ENCODE measurements at regions not wholly inside any gene's neighbourhood (a gene's known extent, or its start where the extent isn't known, plus 50 kb on each side); places are given as distances from the start of the nearest gene placed in this dataset.
"Not testable (repeated sequence)": the region's sequence is repeated elsewhere in the genome, so short reads cannot be mapped to it uniquely, and the experiment has no call there.

DNA sequence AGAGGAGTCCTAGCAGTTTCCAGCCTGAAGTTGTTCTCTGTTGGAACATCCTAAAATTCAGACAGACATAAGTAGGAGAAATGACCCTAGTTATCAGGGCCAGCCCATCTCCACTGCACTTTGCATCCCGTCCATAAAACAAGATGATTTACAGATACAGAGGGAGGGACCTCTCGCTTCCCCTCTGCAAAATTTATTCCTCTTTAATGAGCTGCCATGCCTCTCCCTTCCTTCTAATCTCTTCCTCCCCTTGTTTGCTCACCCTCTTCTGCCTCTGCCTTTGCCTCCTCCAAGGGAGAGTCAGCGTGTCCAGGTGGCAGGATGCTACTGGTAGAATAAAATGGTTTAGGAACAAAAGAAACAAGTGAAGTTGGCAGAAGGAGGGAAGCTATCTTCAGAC lies 351.3 kb downstream of the SOX9 start:
- no peak for DNase-seq (ENCODE audit: low spot score)

DNA sequence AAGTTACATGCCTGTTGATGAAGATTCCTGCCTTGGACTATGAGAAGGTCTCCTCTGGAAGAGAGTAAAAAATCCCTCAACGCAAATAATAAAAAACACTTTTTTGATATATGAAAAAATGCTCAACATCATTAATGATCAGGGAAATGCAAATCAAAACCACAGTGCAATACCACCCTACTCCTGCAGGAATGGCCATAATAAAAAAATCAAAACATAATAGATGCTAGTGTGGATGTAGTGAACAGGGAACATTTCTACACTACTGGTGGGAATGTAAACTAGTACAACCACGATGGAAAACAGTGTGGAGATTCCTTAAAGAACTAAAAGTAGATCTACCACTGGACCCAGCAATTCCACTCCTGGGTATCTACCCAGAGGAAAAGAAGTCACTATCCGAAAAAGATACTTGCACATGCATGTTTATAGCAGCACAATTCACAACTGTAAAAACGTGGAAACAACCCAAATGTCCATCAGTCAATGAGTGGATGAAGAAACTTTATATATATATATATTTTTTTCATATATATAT lies 352.1 kb downstream of the SOX9 start:
- not testable (repeated sequence) for DNase-seq (ENCODE audit: low spot score)

- DNase-seq (ENCODE audit: low spot score): no peak
Measured at GRCh38 chr17:72474243-72474642, 353.4 kb downstream of the SOX9 start.

- no peak for DNase-seq (ENCODE audit: low spot score)
Measured at GRCh38 chr17:72474719-72475477, 354.1 kb downstream of the SOX9 start.

- no peak for DNase-seq (ENCODE audit: low spot score)
Measured at GRCh38 chr17:72476134-72476533, 355.3 kb downstream of the SOX9 start.

DNA sequence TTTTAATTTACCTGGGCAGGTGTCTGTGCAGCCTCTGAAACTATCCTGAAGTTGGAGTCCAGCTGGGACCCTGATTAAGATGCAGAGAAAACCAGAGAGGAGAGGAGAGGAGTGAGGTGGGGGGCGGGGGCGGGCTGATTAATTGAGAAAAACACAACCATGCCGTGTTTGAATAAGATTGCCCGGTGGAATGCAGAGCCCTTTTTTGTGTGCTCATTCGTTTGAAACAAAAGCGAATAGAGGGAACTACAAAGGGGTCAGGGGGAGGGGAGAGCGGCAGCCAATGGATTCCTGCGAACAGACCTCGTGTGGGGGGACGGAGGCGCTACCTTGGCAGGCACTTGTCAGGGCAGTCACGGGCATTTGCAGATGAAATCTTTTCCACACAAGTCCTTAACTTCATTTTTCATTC lies 355.8 kb downstream of the SOX9 start:
- DNase-seq (ENCODE audit: low spot score): peak; percentile 30

DNA sequence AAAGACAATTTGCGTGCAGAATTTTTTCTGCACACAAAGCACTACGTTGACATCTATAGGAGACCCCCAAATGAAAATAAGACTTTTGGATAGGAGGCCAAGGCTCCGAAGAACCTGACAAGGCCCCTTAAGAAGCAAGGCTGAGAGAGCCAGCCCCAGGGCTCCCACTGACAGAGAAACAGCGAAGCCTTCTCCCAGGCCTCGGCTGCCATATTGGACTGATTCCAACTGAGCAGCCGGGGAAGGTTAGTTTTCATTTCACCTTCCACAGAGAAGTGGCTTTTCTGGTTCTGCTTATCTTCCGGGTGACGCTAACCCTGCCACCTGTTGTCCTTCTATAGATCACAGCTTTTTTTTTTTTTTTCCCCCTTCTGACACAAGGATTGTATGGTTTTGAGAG lies 356.7 kb downstream of the SOX9 start:
- no peak for DNase-seq (ENCODE audit: low spot score)

DNA sequence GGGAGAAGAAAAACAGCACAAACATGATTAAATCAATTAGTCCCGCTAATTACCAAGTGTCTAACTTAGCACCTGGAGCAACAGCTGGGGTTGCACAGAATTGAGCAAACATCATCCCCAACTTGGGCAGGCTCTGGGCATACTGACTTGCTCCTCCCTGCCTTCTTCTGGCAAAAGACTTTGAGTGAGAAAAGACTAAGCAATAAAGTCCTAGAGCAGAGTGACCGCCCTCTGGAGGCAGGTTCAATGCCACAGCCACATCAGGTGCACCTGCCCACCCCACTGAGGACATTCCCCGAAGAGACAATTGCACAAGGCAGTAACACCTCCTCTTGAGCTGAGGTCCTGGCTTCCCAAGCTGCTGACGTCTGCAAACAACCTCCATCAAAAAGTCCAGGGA lies 358.3 kb downstream of the SOX9 start:
- DNase-seq (ENCODE audit: low spot score): no peak

DNA sequence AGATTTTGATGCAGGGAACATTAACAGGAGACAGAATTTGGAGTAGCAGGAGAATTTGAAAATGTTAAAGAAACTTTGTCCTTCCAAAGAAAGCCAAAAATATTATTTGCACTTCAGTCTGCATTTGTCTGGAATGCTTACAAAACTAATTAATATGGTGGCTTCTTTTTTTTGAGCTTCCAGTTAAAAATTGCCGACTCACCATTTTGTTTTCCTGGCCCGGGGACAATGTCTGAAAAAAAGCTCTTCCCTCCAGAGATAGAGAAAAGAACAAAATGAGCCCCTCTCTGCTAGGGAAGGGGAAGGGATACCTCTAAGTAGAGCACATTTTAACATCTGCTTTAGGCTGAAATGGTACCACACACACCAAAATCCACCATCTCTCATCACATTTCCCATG lies 360.8 kb downstream of the SOX9 start:
- no peak for DNase-seq (ENCODE audit: low spot score)

GRCh38 chr17:72485596-72485995 lies 364.8 kb downstream of the SOX9 start:
- no peak for DNase-seq (ENCODE audit: low spot score)

- no peak for DNase-seq (ENCODE audit: low spot score)
Measured at GRCh38 chr17:72486806-72487205, 366.0 kb downstream of the SOX9 start.

DNA sequence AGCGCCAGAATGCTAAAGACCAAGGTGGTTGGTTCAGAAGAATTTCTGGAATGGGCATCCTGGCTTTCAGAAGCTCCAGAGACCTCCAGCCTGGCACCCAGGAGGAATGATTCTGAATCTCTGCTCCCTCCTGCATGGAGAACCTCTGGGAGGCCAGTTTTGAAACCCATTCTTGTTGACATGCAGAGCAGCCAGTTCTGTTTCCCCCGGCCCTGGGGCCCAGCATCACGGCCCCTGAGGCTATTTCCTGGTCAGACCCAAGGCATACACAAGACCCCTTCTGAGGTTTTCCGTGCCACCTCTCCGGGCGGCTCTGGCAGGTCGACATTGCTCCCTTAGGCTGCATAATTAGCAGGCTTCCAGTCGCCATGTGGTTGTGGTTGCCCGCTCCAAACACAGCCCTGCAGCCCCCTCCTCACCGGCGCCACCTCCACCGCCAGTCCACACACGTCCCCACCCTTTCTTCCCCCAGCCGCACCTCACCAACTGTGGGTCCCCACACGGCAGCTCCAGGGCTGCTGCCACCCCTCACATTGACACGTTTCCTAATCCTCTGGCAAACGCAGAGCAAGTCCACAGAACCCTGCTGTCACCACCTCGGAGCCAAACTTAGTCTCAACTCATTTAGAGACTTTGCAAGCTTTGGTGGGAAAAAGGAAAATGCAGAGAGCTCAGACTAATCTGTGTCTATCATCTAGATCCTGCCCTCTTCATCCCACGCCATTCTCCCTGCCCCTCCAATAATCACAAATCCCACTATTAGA lies 367.1 kb downstream of the SOX9 start:
- DNase-seq (ENCODE audit: low spot score): no peak

GRCh38 chr17:72488555-72489271 lies 367.9 kb downstream of the SOX9 start:
- DNase-seq (ENCODE audit: low spot score): no peak

- DNase-seq (ENCODE audit: low spot score): no peak
Measured at GRCh38 chr17:72489272-72489641, 368.4 kb downstream of the SOX9 start.

DNA sequence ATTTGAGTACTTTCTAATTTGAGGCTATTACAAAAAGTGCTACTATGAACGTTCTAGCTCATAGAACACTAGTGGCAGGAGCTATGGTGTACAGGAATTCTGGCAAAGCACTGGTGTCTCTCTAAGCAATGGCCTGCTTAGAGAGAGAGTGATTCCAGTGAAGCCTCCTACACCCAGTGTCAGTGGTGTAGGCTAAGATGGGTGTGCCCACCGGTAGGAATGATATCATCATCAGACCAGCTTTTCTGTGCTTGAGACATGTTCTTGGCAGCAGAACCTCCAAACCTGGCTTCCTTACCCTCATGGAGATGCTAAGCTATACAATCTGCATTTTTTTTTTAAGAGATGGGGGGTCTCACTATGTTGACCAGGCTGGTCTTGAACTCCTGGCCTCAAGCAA lies 370.3 kb downstream of the SOX9 start:
- no peak for DNase-seq (ENCODE audit: low spot score)

DNA sequence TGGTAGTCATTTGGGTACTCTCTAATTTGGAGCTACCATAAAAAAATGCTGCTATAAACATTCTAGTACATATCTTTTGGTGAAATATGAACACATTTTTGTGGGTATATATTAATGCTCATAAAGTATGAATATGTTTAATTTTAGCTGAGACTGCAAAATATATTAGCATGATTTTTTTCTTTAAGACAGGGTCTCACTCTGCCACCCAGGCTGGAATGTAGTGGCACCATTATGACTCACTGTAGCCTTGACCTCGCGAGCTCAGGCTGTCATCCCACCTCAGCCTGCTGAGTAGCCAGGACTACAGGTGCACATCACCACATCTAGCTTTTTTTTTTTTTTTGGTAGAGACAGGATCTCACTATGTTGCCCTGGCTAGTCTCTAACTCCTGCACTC lies 371.7 kb downstream of the SOX9 start:
- DNase-seq (ENCODE audit: low spot score): no peak

GRCh38 chr17:72492941-72493340 lies 372.1 kb downstream of the SOX9 start:
- DNase-seq (ENCODE audit: low spot score): no peak

- DNase-seq (ENCODE audit: low spot score): no peak
Measured at GRCh38 chr17:72494566-72494965, 373.7 kb downstream of the SOX9 start.

- no peak for DNase-seq (ENCODE audit: low spot score)
Measured at GRCh38 chr17:72496461-72496860, 375.6 kb downstream of the SOX9 start.

GRCh38 chr17:72497915-72498314 lies 377.1 kb downstream of the SOX9 start:
- no peak for DNase-seq (ENCODE audit: low spot score)

GRCh38 chr17:72498364-72499210 lies 377.8 kb downstream of the SOX9 start:
- no peak for DNase-seq (ENCODE audit: low spot score)

Measured in putamen (tissue), 1 donor.